Right renal cortex interstitium (tissue), 3 donors: ENCODE measurements at regions not wholly inside any gene's neighbourhood (a gene's known extent, or its start where the extent isn't known, plus 50 kb on each side); places are given as distances from the start of the nearest gene placed in this dataset.
A peak's percentile ranks its signal among the peaks of the same experiment; 100 is the strongest.

Experiments used
- DNase-seq, 3 donors: peaks; one replicate each; pipeline ENCODE4 v3.0.0-alpha.2; 2013; ENCODE audit warnings: low read depth in 3 of 3, low spot score in 2 of 3

- no peak for DNase-seq
Observed at GRCh38 chr10:104574838-104575237, 66.3 kb upstream of the SORCS3 start.

GRCh38 chr10:104576611-104577010, 64.5 kb upstream of the SORCS3 start:
- no peak for DNase-seq

- DNase-seq = no peak
Observed at GRCh38 chr10:104577163-104577562, 63.9 kb upstream of the SORCS3 start.

- DNase-seq = no peak
Observed at GRCh38 chr10:104577861-104578521, 63.1 kb upstream of the SORCS3 start.

GRCh38 chr10:104578671-104579070, 62.4 kb upstream of the SORCS3 start:
- no peak for DNase-seq

DNA sequence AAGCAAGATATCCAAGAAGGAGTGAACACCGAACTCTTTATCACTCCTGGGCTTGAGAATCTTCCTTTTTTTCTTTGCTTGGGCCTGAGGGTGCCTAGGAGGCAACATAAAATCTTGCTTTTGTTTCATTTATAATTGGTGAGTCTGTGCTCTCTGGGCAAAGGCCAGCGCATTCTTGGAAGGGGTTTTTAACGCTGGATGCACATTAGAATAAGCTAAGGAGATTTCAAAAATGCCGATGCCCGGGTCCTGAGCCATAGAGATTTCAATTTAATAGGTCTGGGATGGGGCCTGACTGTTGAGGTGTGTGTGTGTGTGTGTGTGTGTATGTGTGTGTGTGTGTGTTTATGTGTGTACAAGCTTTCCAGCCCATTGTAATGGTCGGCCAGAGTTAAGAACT, 62.0 kb upstream of the SORCS3 start:
- no peak for DNase-seq

DNA sequence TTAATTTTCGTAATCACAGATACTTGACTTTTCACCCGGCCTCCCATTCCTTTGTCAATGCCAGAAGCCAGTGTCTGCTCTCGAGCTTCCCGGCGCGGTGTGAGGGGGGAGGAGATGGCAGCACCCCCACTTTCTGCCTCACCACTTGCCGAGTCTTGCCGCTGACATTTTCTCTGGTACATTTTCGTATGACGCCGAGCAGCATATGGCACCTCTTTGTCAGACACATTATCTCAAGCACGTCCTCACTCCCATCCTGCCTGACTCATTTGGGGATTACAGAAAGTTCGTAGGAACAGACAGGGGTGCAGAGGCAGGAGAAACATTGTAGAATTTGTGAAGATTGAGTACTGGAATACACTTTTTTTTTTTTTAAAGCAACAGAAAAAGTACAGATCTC, 60.8 kb upstream of the SORCS3 start:
- no peak for DNase-seq

DNA sequence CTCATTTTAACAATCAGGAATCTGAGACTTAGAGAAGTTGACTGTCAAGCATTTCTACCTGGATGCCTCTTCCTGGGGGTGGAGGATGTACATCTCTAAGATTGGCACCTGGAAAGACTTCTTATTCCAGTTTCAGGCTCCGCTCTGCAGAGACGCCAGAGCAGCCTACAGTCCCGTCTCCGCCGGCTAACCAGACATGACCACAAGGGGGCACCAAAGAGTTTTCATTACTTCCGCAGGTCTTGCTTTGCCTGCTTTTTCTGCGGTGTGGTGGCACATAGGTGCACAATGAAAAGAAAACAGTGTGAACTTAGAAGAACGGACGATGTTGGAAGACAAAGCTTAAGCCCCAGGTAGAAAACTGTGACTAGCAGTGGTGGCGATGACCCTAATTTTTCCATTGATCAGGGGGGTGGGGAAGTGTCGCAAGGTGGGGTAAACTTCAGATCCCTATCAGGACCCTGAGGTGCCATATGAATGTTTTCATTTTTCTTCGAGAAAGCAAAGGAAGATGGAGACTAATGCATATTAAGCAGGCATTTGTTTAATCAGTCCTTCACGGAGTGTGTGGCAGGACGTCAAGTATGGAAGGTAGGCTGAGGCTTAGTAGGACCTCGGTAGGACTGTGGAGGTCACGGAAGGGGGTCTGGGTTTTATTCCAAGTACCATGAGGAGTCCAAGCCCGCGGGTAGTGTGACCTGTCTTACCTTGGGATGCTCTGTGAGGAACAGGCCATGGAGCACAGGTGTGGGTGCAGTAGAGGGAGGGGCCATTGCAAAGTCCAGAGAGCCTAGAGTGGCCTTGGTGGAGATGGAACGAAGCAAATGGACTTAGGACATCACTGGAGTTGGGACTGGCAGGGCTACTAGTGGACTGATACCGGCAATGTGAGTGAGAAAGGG, 60.1 kb upstream of the SORCS3 start:
- DNase-seq = peak; percentile 63 to 69 (median 68)

DNA sequence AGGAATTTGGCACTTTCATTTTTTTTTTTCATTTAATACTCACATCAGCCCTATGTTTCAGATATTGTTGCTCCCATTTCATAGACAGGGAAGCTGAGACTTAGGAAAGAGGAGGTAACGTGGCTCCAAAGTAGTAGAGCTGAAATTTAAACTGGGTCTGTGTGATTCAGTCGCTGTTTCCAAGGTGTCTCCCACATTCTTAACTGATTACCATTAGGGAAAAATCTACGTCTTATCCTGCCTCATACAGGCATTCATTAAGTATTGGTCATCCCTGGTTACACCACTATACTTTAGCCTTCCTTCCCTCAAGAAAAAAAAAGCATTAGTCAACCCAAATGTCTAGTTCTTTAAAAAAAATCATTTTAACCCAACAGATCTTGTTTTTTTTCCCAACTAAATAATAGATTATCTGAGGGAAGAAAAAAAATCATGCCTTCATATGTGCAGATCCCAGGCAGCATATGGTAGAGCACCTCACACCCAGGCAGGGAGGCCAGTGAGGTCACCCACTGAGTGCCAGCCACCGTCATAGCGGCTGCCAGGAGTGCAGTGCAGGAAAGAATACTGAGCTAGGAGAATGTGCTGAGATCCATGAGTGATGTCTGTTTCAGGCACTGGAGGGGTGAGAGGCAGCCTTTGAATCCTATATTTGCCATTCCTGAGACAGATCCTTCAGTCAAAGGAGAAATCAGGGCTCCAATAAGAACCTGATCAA, 59.0 kb upstream of the SORCS3 start:
- DNase-seq = no peak

DNA sequence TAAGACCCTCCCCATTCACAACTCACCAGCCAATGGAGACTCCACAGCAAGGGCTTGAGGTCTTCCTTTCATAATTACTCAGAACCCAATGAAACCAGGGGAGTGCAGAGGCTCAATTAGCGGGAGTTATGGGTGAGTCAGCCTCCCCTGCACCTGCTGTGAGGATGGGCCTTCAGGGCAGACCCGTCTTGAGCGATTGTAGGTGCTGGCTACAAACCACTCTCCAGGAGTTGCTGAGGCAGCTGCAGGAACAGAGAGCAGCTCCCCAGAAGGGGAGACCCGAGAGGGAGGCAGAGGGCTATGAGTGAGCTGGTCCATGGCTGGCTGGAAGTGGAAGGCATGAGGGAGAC, 58.5 kb upstream of the SORCS3 start:
- no peak for DNase-seq

GRCh38 chr10:104582966-104583365, 58.1 kb upstream of the SORCS3 start:
- DNase-seq = no peak

DNA sequence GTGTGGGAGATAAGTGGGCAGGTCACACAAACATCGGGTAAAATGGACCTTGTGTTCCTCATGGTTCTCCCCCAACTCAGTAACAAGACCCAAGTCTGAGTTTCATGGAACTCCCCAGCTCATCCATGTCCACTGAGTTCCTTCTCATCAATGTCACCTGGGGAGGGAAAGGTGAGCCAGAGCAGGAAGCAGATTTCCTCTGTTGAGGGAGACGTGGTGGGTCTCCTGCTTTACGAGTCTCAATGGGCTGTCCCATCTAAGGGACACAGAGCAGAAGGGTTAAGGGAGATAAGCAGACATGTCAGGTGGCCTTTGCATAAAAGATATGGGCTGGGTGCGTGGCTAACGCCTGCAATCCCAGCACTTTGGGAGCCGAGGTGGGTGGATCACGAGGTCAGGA, 56.5 kb upstream of the SORCS3 start:
- DNase-seq = no peak

DNA sequence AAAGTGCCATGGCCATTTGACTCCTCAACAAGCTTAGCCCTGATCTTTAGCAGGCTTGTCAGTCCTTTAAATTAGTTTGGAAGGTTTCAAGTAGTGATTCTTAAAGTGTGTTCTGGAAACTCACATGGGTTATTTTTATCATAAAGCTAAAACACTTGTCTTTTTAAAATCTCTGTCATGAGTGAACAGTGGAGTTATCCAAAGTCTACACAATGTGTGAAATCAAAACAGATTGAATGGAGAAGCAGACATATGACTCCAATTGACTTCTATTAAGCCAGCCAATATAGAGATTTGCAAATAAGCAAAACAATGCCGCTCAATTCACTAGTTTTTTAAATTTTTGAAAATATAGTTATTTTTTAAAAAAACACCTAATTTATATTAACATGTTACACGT, 53.3 kb upstream of the SORCS3 start:
- no peak for DNase-seq

GRCh38 chr10:104589431-104589830, 51.7 kb upstream of the SORCS3 start:
- no peak for DNase-seq

- DNase-seq = no peak
Observed at GRCh38 chr10:104589871-104590270, 51.2 kb upstream of the SORCS3 start.
